Esophagus muscularis mucosa (tissue), 4 donors: ENCODE measurements at regions not wholly inside any gene's neighbourhood (a gene's known extent, or its start where the extent isn't known, plus 50 kb on each side); places are given as distances from the start of the nearest gene placed in this dataset.

Experiments
- DNase-seq: peaks from one replicate; pipeline ENCODE4 v3.0.0-alpha.2; 2017; ENCODE audit errors: extremely low spot score
- H3K27ac ChIP-seq, 4 donors: fragments of 200-600 bp; sonication (generic); replicated peaks in 1 of 4; 1 replicate in 3 of 4; 2 replicates in 1 of 4; pipeline ENCODE4 v1.5.1; 2016 to 2019; ENCODE audit warnings: mild to moderate bottlenecking in 1 of 4
- H3K27me3 ChIP-seq, 4 donors: fragments of 200-600 bp; sonication (generic); one replicate each; pipeline versions ENCODE4 v1.5.1 to v1.6.0; 2016 to 2019
- H3K36me3 ChIP-seq, 4 donors: fragments of 200-600 bp; sonication (generic); one replicate each; pipeline ENCODE4 v1.5.1; 2016 to 2019
- H3K4me1 ChIP-seq, 4 donors: fragments of 200-600 bp; sonication (generic); one replicate each; pipeline ENCODE4 v1.5.1; 2016 to 2019
- H3K4me3 ChIP-seq, 4 donors: fragments of 200-600 bp; sonication (generic); 1 replicate in 2 of 4; 2 replicates in 2 of 4; pipeline ENCODE4 v1.5.1; 2016 to 2019; ENCODE audit warnings: mild to moderate bottlenecking in 4 of 4, moderate library complexity in 1 of 4
- H3K9me3 ChIP-seq, 4 donors: fragments of 200-600 bp; sonication (generic); 1 replicate in 3 of 4; 2 replicates in 1 of 4; pipeline ENCODE4 v1.5.1; 2016 to 2019
- CTCF ChIP-seq, 3 experiments: fragments of 200-600 bp in 2 of 3; fragments of 450-650 bp in 1 of 3; sonication (generic) in 2 of 3; IDR thresholded peaks; one replicate each; pipeline ENCODE4 v1.5.1; 2017 to 2019; ENCODE audit warnings: antibody characterized with exemption in 3 of 3, mild to moderate bottlenecking in 2 of 3, moderate library complexity in 1 of 3
- EP300 ChIP-seq: sonication (generic); formaldehyde crosslinking; IDR thresholded peaks from one replicate; pipeline ENCODE4 v1.6.1; 2017; ENCODE audit warnings: antibody characterized with exemption
- POLR2A ChIP-seq: fragments of 450-650 bp; IDR thresholded peaks from one replicate; pipeline ENCODE4 v1.6.1; 2017; ENCODE audit warnings: antibody characterized with exemption, moderate library complexity, mild to moderate bottlenecking, low read depth
- POLR2AphosphoS5 ChIP-seq, 2 donors: sonication (generic); formaldehyde crosslinking; IDR thresholded peaks; one replicate each; pipeline ENCODE4 v1.6.1; 2017; ENCODE audit warnings: antibody characterized with exemption in 2 of 2
- WGBS: methylation state at CpG from one replicate; pipeline ENCODE4 v1.1.5; 2018; 5-methylcytosine and 5-hydroxymethylcytosine counted together
- intact Hi-C: fragments of 100-400 bp; cut with DNase I; formaldehyde crosslinking; loops from one replicate; pipeline ENCODE4 v1.15.1; 2023

DNA sequence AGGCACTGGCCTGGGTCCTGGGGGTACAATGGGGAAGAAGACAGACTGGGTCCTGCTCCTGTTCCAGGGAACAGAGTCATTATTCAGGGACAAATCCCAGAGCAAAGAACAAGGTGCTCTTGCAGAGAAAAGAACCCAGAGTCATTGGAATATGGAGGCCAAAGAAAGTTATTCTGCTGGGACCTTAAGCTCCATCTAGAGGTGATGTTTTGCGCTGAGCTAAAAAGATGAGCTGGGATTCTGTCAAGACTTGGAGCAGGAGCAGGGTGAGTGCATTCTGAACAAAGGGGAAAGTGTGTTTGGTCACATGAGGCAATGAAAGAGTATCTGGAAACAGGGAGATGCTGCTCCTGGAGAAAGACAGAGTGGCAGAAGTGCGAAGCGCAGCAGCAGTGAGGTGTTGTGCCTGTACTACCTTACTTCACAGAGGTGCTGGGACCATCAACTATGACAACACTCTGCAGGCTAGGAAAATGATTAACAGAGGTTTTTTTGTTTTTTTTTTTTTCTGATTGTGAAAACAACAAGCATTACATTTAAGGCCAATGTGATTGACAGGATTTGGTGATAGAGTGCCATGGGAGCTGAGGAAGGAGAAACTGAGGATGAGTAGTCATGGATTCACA lies 95.3 kb upstream of the TNFSF11 start:
- TF ChIP-seq CTCF (IDR thresholded peaks at IDR 0.05), result no peak
- no peak for TF ChIP-seq EP300
- TF ChIP-seq POLR2A, result no peak
- no peak for TF ChIP-seq POLR2AphosphoS5 (IDR thresholded peaks at IDR 0.05)
- no peak for DNase-seq
- Histone ChIP-seq H3K36me3 (no peaks in the 10 kb centered on the region), H3K27me3 (no peaks in the 10 kb centered on the region), H3K27ac (no peak overlapping the region), H3K4me3 (no peak overlapping the region), H3K9me3 (no peaks in the 10 kb centered on the region), H3K4me1 (no peaks in the 10 kb centered on the region)
- intact Hi-C loops, result no loop called here
- WGBS, result 96% methylated on average over 3 of the region's 3 CpGs

- Histone ChIP-seq H3K27me3 (no peaks in the 10 kb centered on the region), H3K27ac (no peak overlapping the region), H3K9me3 (no peaks in the 10 kb centered on the region), H3K4me3 (no peak overlapping the region), H3K4me1 (peaks cover 0 to 11% (median 8%) of the 10 kb centered on the region in 4 donors), H3K36me3 (no peaks in the 10 kb centered on the region)
- intact Hi-C loops, result no loop called here
- TF ChIP-seq POLR2AphosphoS5 (IDR thresholded peaks at IDR 0.05), result no peak
- TF ChIP-seq EP300, result no peak
- no peak for TF ChIP-seq POLR2A
- no peak for TF ChIP-seq CTCF (IDR thresholded peaks at IDR 0.05)
- no peak for DNase-seq
Observed at GRCh38 chr13:42484386-42484785, 89.6 kb upstream of the TNFSF11 start.

DNA sequence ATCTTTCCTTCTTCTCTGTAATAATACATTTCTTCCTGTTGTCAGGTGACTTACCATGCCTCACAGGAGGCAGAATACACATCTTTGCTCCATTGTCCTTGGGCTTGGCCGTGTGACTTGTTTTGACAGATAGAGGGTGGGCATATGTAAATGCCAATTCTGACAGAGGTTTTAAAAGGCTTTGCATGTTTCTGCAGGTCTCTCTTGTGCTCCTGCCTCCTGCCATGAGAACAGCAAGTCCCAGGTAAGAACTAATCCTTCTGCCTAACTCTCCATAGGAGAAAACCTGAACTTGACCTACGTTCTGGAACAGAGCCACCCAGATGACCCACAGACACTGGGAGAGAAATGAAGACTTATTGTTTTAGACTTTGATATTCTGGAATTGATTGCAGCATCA lies 88.7 kb upstream of the TNFSF11 start:
- Histone ChIP-seq H3K9me3 (no peaks in the 10 kb centered on the region), H3K27me3 (no peaks in the 10 kb centered on the region), H3K36me3 (no peaks in the 10 kb centered on the region), H3K4me1 (peaks cover 0 to 11% (median 8%) of the 10 kb centered on the region in 4 donors), H3K27ac (no peak overlapping the region), H3K4me3 (no peak overlapping the region)
- intact Hi-C loops, result no loop called here
- TF ChIP-seq EP300, result no peak
- no peak for TF ChIP-seq POLR2AphosphoS5 (IDR thresholded peaks at IDR 0.05)
- no peak for TF ChIP-seq CTCF (IDR thresholded peaks at IDR 0.05)
- TF ChIP-seq POLR2A, result no peak
- WGBS, result 87% methylated on average over 2 of the region's 2 CpGs
- DNase-seq, result no peak

DNA sequence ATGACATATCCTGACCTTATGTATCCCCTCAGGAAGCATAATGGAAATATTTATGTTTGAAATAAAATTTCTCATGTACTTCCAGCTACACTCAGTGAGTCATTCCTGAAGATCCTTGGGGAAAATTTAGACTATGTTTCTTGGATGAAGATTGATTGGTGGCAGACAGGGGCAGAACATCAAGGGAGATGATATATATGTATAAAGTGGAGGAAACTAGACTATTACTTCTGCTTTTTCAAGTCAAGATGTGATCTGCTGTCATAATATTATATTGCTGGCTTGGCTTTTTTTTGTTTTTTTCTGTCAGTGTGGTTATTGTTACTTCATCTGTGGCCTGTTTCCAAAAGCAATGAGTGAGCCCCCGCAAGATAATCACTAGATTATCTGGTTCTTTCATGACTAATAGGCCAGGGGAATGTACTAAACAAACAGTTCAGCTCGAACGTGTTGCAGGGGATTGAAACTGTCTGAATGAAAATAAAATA lies 87.2 kb upstream of the TNFSF11 start:
- Histone ChIP-seq H3K27ac (no peak overlapping the region), H3K9me3 (no peaks in the 10 kb centered on the region), H3K27me3 (no peaks in the 10 kb centered on the region), H3K36me3 (no peaks in the 10 kb centered on the region), H3K4me3 (no peak overlapping the region), H3K4me1 (peaks cover 0 to 11% (median 8%) of the 10 kb centered on the region in 4 donors)
- intact Hi-C loops, result no loop called here
- no peak for TF ChIP-seq EP300
- no peak for TF ChIP-seq POLR2AphosphoS5 (IDR thresholded peaks at IDR 0.05)
- TF ChIP-seq CTCF (IDR thresholded peaks at IDR 0.05), result no peak
- TF ChIP-seq POLR2A, result no peak
- 9% methylated on average over 3 of the region's 3 CpGs for WGBS
- DNase-seq, result no peak

GRCh38 chr13:42487221-42487620 lies 86.7 kb upstream of the TNFSF11 start:
- H3K9me3 ChIP-seq, result no peaks in the 10 kb centered on the region
- no peak for TF ChIP-seq POLR2AphosphoS5 (IDR thresholded peaks at IDR 0.05)
- no peak for TF ChIP-seq EP300
- TF ChIP-seq POLR2A, result no peak
- TF ChIP-seq CTCF (IDR thresholded peaks at IDR 0.05), result no peak
- H3K36me3 ChIP-seq, result no peaks in the 10 kb centered on the region
- 81% methylated on average over 5 of the region's 5 CpGs for WGBS
- H3K4me1 ChIP-seq, result peaks cover 0 to 11% (median 8%) of the 10 kb centered on the region in 4 donors
- no peaks in the 10 kb centered on the region for H3K27me3 ChIP-seq
- intact Hi-C loops, result no loop called here
- no peak overlapping the region for H3K27ac ChIP-seq
- no peak overlapping the region for H3K4me3 ChIP-seq
- no peak for DNase-seq
